MV-4-11 (cell line): ENCODE measurements at regions not wholly inside any gene's neighbourhood (a gene's known extent, or its start where the extent isn't known, plus 50 kb on each side); places are given as distances from the start of the nearest gene placed in this dataset.
"Not testable (repeated sequence)": the region's sequence is repeated elsewhere in the genome, so short reads cannot be mapped to it uniquely, and the experiment has no call there.

Source experiments
- DNase-seq: peaks from one replicate; lab custom pipeline; 2025; lab: John Stamatoyannopoulos, UW

GRCh38 chr17:56002656-56003055 is 150.6 kb upstream of the ANKFN1 start:
- not testable (repeated sequence) for DNase-seq

DNA sequence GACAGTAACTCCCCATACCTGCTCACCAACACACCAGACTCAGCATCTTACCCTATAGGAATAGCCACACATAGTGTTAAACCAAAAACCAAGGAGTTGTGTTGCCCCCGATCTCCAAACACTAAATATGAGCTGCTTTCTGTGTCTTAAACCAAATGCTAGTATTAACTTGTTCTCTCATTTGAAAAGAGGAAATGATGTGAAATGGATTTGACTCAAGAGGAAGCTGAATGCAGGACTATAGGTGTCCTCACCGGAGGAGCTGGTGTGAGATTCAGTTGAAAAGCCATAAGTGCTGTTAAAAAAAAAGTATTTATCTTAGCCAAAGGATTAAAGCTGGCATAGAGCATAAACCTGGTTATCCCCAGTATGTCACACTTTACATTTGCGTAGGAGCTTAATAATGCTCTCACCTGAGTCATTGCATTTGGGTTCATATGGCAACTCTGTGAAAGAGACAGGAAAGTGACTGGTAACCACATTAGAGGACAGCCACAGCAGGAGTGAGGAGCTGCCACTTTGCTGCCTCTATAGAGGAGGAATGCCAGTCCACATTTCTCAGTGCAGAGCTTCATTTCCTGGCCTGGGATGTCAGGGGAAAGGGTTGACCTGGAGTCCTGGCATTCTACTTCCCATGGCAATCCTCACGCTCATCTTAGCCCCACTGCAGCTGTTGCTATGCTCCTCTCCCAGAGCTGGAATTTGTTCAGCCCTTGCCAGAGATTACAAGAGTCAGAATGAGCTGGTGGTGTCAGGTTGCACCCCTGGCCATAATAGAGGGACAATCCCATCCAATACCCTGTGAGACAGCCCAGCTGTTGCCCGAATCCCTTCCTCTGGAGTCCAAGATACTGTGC is 143.3 kb upstream of the ANKFN1 start:
- DNase-seq, result peak; percentile 24

DNA sequence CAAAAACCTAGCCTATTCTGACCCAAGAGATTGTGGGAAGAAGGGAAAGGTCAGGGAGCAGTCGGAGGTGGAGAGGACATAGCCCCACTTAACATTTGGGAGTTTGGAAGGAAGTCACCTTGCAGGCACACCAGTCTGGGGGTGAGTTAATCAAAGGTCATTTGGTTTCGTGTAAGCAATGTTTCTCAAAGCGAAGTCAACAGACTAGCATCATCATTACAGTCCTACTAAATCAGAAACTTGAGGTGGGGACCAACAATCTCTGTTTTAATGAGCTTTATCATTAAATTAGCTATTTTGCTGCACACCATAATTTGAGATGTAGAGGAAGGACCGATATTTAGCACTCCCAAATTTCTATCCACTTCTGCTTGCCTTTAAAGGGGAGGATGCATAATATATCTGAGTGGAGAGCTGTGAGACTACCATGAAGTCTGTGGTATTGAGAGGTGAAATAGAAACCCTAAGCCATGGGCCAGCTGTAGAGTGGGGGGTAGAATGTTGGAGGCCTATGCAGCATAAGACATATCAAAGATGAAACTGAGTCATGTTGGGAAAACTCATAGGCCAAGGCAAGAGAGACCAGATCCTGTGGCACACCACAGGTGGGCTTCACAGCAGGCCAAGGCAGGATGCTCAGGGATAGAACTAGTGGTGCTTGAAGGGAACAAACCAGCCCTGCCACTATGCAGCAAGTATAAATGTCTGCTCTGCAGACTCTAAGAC is 141.7 kb upstream of the ANKFN1 start:
- DNase-seq, result no peak

- no peak for DNase-seq
Measured at GRCh38 chr17:56018211-56018610, 135.1 kb upstream of the ANKFN1 start.

DNA sequence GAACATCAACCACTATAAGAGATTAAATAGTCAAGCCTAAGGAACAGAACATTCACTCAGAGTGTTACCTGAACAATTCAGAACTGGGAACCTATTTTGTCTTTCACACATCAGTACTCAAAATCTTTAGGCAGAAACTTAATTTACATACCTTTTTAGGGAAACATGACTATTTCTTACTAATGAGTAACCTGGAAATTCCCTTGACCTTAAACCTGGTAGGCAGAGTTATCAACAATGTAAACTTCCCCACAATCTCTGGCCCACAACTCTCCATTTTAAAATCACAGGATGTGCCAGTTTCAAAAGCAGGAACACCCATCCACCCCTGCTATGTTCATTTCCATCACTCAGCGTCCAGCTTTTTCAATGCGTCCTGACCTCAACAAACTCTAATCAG is 132.9 kb upstream of the ANKFN1 start:
- no peak for DNase-seq

DNA sequence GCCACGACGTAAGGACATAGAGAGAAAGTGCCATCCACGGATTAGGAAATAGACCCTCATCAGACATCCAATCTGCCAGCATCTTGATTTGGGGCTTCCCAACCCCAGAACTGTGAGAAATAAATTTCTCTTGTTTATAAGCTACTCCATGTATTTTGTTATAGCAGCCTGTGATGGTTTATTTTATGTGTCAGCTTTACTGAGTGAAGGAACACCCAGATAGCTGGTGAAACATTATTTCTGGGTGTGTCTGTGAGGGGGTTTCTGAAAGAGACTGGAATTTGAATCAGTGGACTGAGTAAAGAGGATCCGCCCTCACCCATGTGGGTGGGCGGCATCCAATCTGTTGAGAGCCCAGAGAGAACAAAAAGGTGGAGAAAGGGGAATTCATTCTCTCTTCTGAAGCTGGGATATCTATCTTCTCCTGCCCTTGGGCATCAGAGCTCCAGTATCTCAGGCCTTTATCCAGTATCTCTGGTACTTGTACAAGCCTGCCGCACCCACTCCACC is 131.5 kb upstream of the ANKFN1 start:
- DNase-seq, result no peak

DNA sequence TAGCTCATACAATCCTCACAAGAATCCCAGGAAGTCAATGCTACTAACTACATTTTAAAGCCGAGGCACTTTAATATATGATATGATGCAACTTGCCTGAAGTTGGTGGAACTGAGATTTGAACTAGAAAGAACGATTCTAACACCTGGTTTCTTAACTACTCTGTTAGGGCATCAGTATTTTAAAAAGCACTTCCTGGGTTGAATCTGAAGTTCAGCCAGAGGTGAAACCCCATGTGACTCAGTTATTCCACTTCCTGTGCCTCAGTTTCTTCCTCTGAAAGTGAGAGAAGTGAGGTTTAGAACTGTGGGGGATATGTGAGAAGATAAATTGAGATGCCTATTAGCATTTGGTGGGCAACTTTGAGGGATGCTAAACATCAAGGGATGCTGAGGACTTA is 129.4 kb upstream of the ANKFN1 start:
- no peak for DNase-seq

- DNase-seq, result no peak
Measured at GRCh38 chr17:56026915-56027314, 126.4 kb upstream of the ANKFN1 start.

GRCh38 chr17:56028837-56029236 is 124.4 kb upstream of the ANKFN1 start:
- DNase-seq, result no peak

- no peak for DNase-seq
Measured at GRCh38 chr17:56030009-56030624, 123.2 kb upstream of the ANKFN1 start.

DNA sequence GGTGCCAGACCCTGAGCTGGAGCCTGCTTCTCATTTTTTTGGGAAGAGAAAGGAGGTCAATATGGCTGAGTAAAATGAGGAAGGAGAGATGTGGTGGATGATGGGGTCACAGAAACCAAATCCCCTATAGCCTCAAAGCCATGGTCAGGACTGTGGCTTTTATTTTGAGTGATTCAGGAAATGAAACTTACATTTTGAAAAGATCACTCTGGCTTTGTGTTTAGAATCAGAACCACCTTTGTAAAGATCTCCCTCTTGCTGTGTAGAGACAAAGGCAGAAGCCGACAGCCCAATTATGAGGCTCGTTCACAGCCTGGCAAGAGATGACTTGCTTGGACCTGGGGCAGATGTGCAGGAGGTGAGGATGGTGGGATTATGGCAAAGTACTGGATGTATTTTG is 121.6 kb upstream of the ANKFN1 start:
- peak; percentile 93 for DNase-seq

DNA sequence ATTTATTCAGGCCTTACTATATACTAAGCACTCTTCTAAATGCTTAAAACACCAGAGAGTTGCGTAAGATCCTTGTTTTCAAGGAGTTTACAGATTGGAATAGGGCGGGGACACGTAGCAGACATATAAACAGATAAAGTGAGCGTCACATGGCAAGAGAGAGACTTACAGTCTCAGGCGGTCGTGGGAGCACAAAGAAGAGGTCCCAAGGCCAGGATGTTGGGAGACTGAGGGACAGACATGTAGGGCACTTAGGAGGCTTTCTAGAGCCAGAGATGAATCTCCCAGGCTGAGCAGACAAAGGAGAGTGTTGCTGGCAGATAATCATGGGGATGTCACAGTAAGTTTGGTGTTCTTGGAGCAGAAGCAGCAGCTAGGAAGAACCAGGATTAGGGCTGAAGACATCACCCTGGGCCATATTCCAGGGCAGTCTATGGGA is 119.1 kb upstream of the ANKFN1 start:
- DNase-seq, result peak; percentile 17

DNA sequence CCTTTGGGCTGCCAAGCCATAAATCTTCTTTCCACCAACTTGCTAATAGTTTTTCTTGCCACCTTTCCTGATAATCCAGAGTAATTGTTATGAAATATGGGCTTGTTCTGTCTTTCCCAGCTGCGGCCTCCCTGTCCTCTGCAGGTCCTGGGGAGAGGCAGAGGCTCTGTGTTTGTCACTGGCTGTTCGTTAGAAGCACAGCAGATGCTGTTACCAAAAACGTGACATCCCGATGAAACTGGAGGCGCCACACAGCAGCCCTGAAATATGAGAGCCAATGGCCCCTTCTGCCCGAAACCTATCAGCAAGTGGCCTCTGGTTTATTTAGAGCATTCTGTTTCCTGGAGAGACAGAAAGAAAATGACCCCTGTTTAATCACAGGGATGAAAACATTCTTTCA is 115.1 kb upstream of the ANKFN1 start:
- DNase-seq, result no peak

- no peak for DNase-seq
Measured at GRCh38 chr17:56045872-56046271, 107.4 kb upstream of the ANKFN1 start.

GRCh38 chr17:56047331-56047730 is 105.9 kb upstream of the ANKFN1 start:
- DNase-seq, result no peak

DNA sequence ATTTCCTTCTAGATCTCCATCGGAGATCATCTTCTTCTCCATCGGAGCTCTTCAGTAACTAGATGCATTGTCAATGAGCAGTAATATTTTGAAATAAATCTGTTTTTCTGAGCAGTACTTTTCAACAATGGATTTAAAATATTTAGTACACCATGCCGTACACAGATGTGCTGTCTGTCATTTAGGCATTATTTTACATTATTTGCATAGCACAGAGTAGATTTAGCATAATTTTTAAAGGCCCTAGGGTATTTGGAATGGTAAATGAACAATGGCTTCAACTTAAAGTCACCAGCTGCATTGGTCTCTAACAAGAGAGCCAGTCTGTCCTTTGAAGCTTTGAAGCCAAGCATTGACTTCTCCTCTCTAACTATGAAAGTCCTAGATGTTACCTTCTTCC is 95.4 kb upstream of the ANKFN1 start:
- DNase-seq, result no peak

DNA sequence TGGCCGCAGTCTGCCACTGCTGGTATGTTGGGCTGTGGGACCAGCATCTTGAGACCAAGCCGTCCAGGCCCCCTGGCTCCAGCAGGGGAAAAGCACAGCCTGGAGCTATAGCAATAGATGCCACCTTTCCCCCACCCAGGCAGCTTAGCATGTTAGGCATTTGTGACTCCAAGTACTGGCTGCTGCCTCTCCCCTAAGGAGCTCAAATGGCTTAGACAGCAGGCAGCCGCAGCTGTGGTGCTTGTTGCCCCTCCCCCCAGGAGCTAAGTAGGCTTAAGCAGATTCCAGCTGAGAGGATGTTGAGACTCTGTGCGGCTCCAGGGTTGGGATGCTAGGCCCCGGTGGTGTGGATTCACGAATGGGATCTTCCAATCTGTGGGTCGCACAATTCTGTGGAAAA is 88.8 kb upstream of the ANKFN1 start:
- no peak for DNase-seq

DNA sequence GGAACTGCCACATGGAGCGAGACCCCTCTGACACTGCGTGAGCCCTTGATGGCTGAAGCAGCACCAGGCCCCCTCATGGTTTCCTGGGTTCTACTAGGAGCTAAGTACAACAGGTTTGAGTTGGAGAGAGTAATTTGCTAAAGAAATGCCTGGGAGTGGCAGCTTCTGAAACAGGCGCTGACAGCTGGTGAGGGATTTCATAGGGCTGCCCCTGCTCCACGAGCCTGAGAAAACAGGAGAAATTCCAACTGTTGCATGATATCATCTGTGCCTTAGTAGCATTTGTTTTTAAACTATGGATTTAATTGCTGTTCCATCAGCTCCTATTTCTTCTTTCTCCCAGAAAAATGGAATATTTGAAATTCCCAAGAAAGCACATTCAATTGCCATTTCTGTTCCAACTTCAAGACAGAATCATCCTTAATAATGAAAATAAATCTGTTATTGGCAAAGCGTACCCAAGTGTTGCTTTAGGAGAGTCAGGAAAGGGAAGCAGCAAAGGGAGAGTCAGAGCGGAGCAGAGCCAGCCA is 78.8 kb upstream of the ANKFN1 start:
- DNase-seq, result no peak

- no peak for DNase-seq
Measured at GRCh38 chr17:56076980-56077379, 76.3 kb upstream of the ANKFN1 start.

DNA sequence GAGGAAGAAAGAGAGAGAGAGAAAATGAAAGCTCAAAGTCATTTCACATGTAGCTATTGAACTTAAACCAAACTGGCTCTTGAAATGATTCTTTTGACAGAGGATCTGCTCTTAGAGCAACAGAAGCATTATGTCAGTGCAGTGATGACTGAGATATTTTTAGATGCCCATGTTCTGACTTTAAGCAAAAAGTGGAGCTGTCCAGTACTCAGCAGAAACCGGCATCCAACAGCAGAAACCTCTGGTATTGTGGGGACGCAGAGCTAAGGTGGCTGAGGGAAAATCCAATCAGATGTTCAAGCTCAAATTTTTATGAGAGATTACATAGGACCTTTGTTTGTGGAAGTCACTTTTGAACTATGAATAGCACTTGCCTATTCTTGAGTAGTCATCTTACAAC is 69.8 kb upstream of the ANKFN1 start:
- no peak for DNase-seq

DNA sequence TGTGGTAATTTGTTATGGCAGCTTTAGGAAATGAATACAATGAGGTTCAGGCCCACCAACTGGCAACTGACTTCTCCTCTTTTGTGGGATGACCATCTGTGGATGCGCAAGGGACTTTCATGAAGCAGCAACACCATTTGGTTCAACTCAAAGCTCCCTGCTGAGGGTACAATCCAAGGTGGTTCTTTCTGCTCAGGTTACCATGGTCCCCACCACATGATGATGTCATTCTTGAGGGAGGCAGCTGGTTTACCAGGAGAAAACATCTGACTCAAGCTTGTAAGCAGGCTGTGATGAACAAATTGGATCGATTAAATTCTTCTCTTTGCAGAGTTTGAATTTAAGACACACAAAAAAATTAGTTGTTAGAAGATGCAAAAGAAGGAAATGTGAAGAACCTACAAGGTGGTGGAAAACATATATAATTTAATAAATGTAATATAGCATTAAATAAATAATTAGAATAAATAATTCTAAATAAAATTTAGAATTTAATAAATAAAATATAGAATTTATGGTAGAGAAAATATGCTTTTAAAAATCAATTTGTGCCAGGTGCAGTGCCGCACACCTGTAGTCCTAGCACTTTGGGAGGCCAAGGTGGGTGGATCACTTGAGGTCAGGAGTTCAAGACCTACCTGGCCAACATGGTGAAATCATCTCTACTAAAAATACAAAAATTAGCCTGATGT is 67.6 kb upstream of the ANKFN1 start:
- no peak for DNase-seq

- no peak for DNase-seq
Measured at GRCh38 chr17:56087199-56087598, 66.1 kb upstream of the ANKFN1 start.
